ENCODE measurements at regions not wholly inside any gene's neighbourhood (a gene's known extent, or its start where the extent isn't known, plus 50 kb on each side); places are given as distances from the start of the nearest gene placed in this dataset.

- Histone ChIP-seq H3K27ac (no peak overlapping the region), H3K36me3 (no peaks in the 10 kb centered on the region), H3K9me3 (no peaks in the 10 kb centered on the region), H3K4me1 (no peaks in the 10 kb centered on the region), H3K27me3 (no peaks in the 10 kb centered on the region), H3K4me3 (no peak overlapping the region)
- no peak for TF ChIP-seq POLR2AphosphoS5 (IDR thresholded peaks at IDR 0.05)
- TF ChIP-seq CTCF (IDR thresholded peaks at IDR 0.05), result no peak
- no peak for TF ChIP-seq EP300 (IDR thresholded peaks at IDR 0.05)
- TF ChIP-seq POLR2A (IDR thresholded peaks at IDR 0.05), result no peak
- WGBS, result 87% methylated on average over 7 of the region's 7 CpGs
- DNase-seq (ENCODE audit: low spot score in 2 of 2), result no peak
Observed at GRCh38 chr17:70772761-70773160, 603.4 kb downstream of the KCNJ2 start.

GRCh38 chr17:70773258-70773657 lies 603.9 kb downstream of the KCNJ2 start:
- Histone ChIP-seq H3K36me3 (no peaks in the 10 kb centered on the region), H3K4me3 (no peak overlapping the region), H3K9me3 (no peaks in the 10 kb centered on the region), H3K27me3 (no peaks in the 10 kb centered on the region), H3K27ac (no peak overlapping the region), H3K4me1 (no peaks in the 10 kb centered on the region)
- 93% methylated on average over 1 of the region's 1 CpG for WGBS
- TF ChIP-seq POLR2AphosphoS5 (IDR thresholded peaks at IDR 0.05), result no peak
- DNase-seq (ENCODE audit: low spot score in 2 of 2), result no peak

GRCh38 chr17:70774339-70775117 lies 605.2 kb downstream of the KCNJ2 start:
- no peak overlapping the region for H3K27ac ChIP-seq
- no peaks in the 10 kb centered on the region for H3K4me1 ChIP-seq
- DNase-seq (ENCODE audit: low spot score in 2 of 2), result no peak
- TF ChIP-seq POLR2A (IDR thresholded peaks at IDR 0.05), result no peak
- TF ChIP-seq CTCF (IDR thresholded peaks at IDR 0.05), result no peak
- TF ChIP-seq POLR2AphosphoS5 (IDR thresholded peaks at IDR 0.05), result no peak
- TF ChIP-seq EP300 (IDR thresholded peaks at IDR 0.05), result no peak
- H3K27me3 ChIP-seq, result no peaks in the 10 kb centered on the region
- H3K9me3 ChIP-seq, result no peaks in the 10 kb centered on the region
- H3K36me3 ChIP-seq, result no peaks in the 10 kb centered on the region
- H3K4me3 ChIP-seq, result no peak overlapping the region

- Histone ChIP-seq H3K4me3 (no peak overlapping the region), H3K4me1 (no peaks in the 10 kb centered on the region), H3K27ac (no peak overlapping the region), H3K27me3 (no peaks in the 10 kb centered on the region), H3K36me3 (no peaks in the 10 kb centered on the region), H3K9me3 (no peaks in the 10 kb centered on the region)
- 77% methylated on average over 2 of the region's 2 CpGs for WGBS
- DNase-seq (ENCODE audit: low spot score in 2 of 2), result no peak
- TF ChIP-seq EP300 (IDR thresholded peaks at IDR 0.05), result no peak
- no peak for TF ChIP-seq POLR2A (IDR thresholded peaks at IDR 0.05)
- no peak for TF ChIP-seq CTCF (IDR thresholded peaks at IDR 0.05)
- no peak for TF ChIP-seq POLR2AphosphoS5 (IDR thresholded peaks at IDR 0.05)
Observed at GRCh38 chr17:70775679-70776078, 606.3 kb downstream of the KCNJ2 start.

- 74% methylated on average over 3 of the region's 3 CpGs for WGBS
- no peaks in the 10 kb centered on the region for H3K36me3 ChIP-seq
- H3K27me3 ChIP-seq, result no peaks in the 10 kb centered on the region
- no peak for TF ChIP-seq EP300 (IDR thresholded peaks at IDR 0.05)
- H3K4me1 ChIP-seq, result no peaks in the 10 kb centered on the region
- no peak overlapping the region for H3K4me3 ChIP-seq
- no peaks in the 10 kb centered on the region for H3K9me3 ChIP-seq
- no peak overlapping the region for H3K27ac ChIP-seq
- DNase-seq (ENCODE audit: low spot score in 2 of 2), result no peak
Observed at GRCh38 chr17:70776441-70776840, 607.1 kb downstream of the KCNJ2 start.

GRCh38 chr17:70780031-70780430 lies 610.7 kb downstream of the KCNJ2 start:
- TF ChIP-seq EP300 (IDR thresholded peaks at IDR 0.05) (no peak), POLR2A (IDR thresholded peaks at IDR 0.05) (no peak), CTCF (IDR thresholded peaks at IDR 0.05) (no peak), POLR2AphosphoS5 (IDR thresholded peaks at IDR 0.05) (no peak)
- DNase-seq (ENCODE audit: low spot score in 2 of 2), result no peak
- Histone ChIP-seq H3K27ac (no peak overlapping the region), H3K4me1 (no peaks in the 10 kb centered on the region), H3K27me3 (no peaks in the 10 kb centered on the region), H3K36me3 (no peaks in the 10 kb centered on the region), H3K4me3 (no peak overlapping the region), H3K9me3 (no peaks in the 10 kb centered on the region)
- 86% methylated on average over 2 of the region's 2 CpGs for WGBS
